ENCODE measurements at regions not wholly inside any gene's neighbourhood (a gene's known extent, or its start where the extent isn't known, plus 50 kb on each side); places are given as distances from the start of the nearest gene placed in this dataset.

DNA sequence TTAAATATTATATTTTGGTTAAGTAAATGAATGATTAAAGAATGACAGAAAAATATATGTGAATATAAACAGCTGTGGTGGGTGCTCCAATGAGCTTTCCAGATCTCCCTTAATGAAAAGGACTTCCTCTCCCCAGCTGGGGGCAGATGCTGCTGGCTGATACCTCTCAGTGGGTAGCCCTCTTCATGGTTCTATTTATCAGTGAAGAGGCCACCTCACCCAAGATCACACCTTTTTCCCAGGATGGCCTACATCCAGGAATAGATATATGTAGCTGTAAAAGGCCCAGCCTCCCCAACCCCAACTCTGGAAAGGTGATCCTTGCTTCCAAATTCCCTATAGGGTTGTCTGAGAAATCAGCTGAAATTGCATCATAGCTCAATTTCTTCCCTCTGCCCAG lies 135.2 kb upstream of the ACVR2A start:
- no peak for DNase-seq

DNA sequence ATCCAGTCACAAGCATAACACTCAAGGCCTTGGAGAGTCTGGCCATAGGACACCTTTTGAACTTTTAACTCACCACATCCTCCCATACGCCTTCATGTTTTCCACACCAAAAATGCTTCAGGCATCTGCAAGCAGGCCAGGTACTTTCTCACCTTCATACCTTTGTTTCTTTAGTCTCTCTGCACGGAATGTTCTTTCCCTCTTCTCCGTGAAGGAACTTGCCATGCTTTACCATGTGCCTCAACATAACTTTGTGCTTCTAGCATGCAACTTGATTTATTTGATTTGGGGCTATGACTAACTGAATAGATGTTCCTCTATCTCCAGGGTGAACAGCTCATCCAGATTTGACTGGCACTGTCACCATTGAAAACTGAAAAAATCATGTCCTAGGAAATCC lies 141.7 kb upstream of the ACVR2A start:
- no peak for DNase-seq

DNA sequence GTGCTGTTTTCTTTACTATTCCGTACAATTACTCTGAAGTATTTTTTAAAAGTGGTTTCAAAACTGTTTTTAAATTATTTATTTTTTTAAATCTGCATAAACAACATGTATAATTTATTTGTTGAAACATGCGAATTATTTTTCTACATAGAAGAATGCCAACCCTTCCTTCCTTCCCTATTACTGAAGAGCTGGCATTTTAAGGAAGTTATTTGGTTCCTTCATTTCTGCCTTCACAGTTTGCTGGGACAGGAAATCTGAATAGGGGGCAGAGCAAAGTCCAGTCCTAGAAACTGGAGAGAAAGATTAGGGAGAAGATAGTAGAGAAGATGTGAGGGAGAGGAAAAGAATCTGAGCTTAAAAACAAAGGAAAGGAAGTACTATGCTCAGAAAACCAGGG lies 146.7 kb upstream of the ACVR2A start:
- DNase-seq = no peak

DNA sequence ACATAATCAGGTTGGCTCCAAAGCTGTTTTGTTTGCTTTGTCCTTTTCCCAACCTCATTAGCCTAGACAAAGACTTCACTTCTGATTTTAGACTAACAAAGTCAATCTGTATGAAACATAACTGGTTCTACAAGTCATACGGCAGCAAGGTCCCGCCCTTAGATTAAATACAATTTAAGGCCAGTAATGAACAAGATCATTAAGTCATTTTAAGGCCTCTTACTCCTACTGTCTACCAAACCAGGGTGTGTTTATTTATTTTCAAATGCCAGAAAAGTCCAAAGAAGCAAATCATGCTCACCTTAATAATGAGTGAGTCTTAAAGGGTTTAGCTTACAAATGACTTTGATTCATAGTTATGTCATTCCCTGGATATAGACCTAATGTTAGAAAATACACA lies 148.4 kb upstream of the ACVR2A start:
- DNase-seq = no peak

DNA sequence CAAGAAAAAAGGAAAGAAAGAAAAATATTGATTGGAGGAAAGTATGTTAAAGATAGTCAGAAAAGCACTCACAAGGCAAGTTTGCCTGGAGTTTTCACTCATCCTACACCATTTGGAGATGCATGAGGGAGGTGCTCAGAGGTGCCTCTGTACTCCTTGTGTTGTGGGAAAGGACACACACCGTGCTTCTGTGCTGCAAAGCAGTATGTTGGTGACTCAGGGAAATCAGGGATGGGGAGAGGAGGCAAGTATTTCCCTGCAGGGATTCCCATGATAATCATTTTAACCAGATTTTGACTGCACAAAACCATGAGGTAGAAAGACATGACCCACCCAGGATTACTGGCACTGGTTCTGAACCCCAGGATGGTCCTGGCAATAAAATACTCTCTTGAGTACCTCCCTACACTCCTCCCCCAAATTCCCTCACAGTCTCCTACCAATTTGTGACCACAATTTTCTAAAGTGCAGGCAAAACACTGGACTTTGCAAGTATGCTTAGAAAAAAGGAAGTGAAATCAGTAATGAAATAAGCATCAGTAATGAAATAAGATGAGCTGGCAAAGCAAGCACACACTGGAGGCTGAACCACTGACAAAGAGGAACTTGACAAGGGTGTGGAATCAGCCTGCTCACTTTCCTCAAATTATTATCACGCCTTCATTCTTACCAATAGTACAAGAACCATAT lies 155.5 kb upstream of the ACVR2A start:
- no peak for DNase-seq

DNA sequence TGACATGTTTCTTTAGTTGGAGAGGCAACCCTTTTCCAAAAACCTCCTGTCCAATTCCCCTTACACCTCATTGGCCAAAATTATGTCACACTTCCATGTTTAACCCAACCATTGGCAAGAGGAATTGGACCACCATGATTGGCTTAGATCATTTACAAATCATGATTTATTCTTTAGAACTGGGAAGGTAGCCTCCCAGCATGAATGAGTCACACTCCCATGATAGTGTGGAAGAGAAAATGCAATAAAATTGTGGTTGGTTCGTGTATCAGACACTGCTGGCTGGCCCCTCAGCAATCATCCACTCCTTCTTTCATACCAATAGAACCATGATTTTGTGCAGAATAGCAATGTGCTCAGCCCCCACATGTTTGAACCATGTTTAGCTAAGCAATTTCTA lies 156.6 kb upstream of the ACVR2A start:
- DNase-seq = no peak

DNA sequence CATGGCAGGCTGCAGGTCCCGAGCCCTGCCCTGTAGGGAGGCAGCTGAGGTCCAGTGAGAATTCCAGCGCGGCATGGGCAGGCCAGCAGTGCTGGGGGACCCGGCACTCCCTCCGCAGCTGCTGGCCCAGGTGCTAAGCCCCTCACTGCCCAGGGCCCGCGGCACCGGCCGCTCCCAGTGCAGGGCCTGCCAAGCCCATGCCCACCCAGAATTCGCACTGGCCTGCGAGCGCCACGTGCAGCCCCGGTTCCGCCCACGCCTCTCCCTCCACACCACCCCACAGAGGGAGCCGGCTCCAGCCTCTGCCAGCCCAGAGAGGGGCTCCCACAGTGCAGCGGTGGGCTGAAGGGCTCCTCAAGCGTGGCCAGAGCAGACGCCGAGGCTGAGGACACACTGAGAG lies 158.5 kb upstream of the ACVR2A start:
- no peak for DNase-seq

DNA sequence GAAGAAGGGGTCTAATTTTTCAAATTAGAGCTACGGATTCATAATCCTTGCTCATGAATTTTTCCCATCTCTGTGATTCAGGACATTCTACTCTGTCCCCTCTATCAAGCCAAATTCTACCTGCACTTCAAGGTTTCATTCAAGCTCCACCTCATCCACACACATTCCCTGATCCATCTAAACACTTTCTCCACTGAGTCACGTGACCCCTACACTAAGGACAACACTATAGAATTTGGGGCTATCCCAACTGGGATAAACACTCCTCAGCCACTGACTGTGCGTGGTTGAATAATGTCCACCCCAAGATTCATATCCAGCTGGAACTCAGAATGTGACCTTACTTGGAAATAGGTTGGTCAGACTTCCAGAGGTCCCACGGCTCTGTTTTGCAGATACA lies 159.9 kb upstream of the ACVR2A start:
- DNase-seq = no peak

DNA sequence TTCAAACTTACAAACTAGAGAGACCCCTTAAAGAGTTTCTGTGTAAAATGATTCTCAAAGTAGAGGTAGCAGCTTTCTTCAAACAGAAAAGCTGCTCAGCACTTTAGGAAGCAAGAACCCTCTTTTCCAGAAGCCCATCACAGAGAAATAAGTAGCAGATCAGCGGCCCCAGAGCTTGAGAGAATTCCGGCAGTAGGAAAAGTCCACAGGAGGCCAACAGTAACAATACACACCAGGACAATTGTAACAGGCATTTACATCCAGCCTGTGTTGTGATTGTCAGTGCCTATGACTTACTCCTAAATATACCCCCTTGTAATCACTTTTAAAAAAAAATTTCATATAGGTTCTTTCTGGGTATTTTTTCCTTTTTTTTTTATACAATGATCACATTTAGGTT lies 161.4 kb upstream of the ACVR2A start:
- no peak for DNase-seq

DNA sequence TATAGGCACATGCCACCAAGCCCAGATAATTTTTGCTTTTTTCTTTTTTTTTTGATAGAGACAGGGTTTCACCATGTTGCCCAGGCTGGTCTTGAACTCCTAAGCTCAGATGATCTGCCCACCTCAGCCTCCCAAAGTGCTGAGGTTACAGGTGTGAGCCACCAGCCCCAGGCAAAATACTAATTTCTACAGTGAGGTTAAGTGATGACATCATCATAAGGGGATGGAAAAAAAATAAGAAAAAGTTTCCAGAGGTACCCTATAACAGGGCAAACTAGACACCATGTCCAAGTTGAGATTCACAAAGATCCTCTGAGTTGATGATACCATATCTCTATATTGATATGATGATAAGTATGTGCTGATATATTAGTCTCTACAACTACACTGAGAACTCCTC lies 163.7 kb upstream of the ACVR2A start:
- no peak for DNase-seq

DNA sequence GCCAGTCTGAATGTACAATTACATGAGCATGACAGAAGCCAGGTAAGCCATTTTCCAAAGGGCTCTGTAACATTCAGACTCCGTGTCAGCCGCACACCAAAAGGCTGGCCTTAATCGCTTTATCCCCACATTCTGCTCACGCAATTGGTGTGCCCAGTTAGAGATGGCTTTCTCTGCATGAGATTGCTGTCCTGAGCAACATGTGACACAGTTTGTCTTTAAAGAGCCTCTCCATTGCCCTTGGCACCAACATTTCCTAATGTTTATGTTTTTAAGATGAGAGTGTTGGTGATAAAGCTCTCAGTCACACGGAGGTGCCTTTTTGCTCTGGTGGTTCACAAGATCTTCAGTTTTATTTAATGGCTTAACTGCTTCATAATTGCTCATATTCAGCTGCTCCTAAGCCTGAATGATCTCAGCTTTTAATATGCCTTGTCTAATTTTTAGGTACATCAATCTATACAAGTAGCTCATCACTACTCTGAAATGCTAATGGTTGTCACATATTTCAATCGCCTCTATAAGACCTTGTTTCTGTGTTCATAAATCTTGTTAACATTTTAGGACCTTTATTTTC lies 164.8 kb upstream of the ACVR2A start:
- peak; percentile 84 for DNase-seq

DNA sequence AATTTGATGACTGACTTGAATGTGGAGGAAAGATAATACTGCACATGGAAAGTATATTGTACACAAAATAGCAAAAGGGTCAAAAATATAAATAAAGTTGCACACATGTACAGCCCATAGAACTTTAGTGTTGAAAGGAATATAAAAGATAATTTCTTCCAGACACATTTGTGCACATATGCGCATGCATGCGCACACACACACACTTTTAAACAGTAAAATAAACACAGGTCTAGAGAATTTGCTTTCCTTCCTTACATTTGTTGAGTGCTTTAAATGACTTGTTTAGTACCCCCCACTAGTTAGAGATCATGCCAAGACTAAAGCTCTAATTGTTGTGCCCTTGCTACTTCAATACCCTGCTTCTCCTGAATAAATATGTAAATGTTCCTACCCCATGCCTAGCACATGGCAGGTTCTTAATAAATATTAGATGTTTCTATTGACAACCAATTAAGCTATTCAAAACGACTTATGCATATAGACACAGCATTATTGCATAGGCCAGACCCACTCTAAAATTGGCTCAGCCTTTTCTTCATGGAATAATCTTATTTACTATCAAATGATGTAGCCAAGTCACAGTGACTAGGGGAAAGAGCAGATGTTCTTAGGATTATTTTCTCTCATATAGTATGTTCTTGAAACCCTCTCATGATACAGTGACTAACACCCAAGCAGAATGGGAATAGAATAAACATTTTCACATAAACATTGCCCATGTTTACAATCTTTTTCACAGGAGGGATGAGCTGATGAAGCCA lies 165.5 kb upstream of the ACVR2A start:
- DNase-seq = peak; percentile 91

DNA sequence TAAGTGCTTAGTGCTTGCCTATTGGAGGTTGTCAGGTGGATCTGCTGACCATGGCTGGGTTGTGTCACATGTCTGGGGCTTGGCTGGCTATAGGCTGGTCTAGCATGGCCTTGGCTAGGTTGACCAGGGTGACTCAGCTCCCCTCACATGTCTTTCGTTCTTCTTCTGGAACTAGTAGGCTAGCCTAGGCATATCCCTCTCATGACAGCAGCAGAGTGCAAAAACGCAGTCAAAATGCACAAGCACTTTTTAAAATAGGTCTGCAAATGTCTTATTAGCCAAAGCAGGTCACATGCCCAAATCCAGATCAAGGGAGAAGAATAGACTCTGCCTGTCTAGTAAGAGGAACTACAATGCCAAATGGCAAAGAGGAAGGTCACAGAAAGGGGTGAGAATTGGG lies 179.7 kb upstream of the ACVR2A start:
- no peak for DNase-seq

DNA sequence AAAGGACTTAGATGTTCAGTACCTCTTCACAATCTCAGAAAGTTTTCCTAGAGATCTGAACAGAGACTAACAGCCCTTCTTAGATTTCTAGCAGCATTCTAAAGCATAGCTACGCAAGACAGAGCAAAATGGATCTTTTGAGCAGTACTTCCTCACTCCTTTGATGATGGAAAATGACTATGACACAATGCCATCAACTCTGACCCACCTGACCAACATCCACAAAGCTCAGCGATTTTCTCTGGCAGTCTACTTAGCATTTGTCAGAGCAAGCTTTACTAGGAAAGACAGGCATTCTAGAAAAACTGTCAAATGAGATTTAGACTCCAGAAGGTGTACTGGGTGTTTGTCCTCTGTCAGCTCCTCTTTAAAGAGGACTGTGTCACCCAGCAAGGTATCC lies 180.9 kb upstream of the ACVR2A start:
- DNase-seq = no peak

DNA sequence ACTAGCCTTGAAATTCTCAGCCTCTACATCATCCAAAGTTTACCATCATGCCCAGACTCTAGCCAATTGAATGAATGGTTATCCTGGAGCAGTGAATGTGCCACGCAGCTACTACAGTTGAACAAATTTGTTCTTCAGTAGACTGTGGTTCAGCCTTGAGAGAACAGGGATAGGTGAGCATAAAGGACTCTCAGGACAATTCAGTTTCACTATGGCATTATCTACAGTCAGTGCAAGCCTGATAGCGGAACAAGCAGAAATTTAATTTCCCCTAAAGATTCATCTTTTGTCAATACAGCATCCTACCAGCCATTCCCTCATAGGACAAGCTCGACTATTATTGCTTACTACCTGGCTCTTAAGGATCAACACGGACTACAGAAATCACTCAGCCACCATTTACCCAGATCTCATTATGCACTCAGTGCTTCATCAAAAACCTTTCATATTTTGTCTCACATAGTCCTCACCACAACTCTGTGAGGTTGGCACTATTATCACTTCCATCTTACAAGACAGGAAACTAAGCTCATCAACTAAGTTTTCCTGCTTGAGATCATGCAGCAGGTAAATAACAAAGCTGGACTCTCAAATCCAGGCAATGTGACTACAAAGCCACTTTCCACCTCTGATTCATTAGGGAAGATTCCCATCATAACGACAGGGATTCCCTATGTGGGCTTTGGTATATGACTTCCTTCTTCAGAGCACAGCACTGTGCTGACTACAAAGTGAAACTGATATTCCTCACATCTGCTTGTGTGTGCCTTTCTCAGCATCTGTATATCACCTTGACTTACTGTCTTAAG lies 181.5 kb upstream of the ACVR2A start:
- DNase-seq = no peak

DNA sequence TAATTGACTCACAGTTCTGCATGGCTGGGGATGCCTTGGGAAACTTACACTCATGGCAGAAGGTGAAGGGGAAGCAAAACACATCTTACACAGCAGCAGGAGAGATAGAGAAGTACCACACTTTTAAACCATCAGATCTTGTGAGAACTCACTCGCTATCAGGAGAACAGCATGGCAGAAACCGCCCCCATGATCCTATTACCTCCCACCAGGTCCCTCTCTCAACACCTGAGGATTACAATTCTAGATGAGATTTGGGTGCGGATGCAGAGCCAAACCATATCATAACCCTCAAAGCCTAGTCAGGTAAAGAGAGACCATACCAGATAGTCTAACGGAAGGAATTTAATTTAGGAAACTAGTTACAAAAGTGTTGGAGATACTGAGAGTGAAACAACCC lies 182.6 kb upstream of the ACVR2A start:
- DNase-seq = no peak

DNA sequence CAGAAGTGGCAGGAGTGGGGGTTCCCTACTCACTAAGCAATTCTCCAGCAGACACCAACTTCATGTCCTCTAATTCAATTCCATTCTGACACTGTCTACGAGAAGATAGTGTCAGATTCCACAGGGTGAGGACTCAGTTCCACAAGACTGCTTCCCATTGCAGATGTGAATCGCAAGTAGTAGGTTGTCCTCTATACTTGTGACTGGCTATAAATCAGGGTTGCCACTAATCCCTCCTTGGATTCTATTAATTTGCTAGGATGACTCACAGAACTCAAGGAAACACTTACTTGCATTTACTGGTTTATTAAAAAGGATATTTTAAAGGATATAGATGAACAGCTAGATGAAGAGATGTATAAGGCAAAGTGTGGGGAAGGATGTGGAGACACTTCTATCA lies 184.1 kb upstream of the ACVR2A start:
- DNase-seq = no peak

DNA sequence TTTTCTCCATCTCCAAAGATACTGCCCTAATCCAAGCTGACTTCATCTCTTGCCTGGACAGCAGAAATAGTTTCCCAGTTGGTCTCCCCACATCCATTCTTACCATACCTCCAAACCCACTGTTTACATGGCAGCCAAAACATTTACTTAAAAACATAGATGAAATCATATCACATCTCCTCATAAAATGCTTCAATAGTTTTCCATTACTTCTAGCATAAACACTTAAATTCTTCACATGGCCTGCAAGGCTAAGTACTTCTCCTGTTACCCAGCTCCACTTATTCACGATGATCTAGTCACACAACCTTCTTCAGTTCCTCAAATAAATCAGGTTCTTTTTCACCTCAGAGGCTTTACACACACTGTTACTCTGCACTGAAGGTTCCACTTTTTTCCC lies 185.8 kb upstream of the ACVR2A start:
- no peak for DNase-seq

DNA sequence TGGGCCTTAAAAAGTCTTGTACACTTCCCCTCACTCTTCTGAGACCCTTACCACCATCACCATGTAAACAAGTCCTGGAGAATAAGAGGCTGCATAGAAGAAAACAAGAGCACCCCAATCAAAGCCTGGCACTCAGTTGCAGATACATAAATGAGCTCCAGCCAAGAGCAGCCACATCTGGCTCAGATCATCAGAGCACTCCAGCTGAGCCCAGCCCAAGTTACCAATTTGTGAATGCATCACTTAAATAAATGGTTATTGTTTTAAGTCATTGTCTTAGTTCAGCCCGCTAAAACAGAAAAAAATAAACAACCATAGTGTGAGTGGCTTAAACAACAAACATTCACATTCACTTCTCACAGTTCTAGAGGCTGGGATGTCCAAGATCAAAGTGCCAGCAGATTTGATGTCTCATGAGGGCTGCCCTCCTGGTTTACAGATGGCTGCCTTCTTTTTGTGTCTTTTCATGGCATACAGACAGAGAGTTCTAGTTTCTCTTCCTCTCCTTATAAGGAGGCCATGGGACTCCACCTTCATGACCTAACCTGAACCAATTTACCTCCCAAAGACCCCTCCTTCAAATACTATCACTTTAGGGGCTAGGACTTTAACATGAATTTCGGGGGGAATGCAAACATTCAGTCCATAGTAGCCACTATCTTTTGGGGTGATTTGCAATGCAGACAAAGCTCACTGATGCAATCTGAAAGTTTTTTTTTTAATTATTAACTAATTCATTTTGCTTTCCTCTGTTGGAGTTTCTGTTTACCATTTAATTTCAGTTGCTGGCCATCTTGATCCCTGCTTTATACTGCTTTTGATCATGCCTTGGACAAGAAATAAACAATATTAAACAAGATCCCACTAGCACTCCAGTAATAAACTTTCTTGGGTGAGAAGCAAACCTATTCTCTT lies 187.5 kb upstream of the ACVR2A start:
- no peak for DNase-seq

DNA sequence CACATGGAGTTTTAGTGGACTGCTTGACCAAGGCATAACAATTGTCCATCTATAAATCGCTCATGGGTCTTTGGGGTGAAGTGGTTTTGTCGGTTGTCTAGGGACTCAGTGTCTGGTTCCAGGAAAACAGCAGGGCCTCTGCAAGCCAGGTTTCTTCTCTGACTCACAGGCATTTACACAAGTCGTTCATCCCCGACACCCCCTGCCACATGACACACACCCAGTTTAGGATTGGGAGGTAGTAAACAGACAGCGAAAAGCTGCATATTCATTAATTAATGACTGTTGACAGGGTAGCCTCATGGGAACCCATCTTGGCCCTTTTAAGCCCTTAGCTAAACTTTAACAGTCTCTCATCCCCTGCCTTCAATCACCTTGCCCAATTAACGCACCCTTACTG lies 194.8 kb upstream of the ACVR2A start:
- DNase-seq = no peak

DNA sequence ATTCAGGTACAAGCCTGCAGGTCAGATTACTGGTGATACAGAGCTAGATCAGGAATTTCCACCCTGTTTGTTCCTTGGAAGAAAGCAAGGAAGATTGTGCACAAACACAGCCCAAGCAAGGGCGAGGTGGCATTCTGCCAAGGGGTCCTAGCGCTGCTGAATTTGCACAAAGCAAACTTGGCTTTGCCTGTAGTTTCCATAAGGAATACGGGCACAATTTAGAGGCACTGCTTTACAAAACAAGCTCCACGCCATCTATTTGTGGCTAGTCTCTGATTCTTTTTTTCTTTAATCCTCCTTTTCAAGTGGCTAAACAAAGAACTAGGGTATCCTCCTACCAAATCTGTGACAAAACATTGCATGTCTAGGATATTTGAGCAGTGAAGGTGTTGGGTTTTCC lies 195.5 kb upstream of the ACVR2A start:
- DNase-seq = no peak

DNA sequence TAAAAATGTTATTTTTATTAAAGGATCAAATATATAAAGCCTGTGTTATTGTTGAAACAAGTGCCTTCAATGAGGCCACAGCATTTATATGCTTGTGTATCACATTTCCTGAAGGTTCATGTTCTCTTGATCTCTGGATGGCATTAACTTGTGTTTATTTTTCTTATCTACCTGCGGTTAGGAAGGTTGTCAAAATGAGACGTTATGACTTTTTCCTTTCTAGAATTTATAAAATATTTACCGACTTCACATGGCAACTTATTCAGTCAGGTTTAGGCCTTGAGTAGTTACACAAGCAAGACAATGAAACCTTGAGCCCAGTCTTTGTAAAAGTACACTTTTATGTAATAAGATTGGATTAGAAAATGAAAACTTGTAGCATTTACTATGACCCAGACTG lies 196.4 kb upstream of the ACVR2A start:
- DNase-seq = no peak

DNA sequence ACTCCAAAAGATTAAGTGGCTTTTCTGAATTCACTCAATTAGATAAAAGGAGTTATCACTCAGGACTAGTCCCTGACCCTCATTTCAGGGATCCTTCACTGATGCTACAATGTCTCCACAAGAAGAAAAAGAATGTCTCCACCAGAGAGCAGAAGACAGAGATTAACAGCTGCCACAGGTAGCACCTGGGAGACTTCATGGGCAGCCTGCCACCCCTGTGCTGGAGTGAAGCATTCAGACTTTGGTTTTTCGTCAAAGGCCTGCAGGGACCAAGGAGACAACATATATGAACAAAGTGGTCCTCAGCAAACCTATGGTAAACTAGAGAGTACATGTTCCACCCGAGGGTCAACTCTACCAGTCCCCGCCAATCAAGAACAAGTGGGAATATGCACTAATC lies 197.0 kb upstream of the ACVR2A start:
- DNase-seq = no peak
